NOMO-1 (cell line): ENCODE measurements at regions not wholly inside any gene's neighbourhood (a gene's known extent, or its start where the extent isn't known, plus 50 kb on each side); places are given as distances from the start of the nearest gene placed in this dataset.

Experiments used
- DNase-seq, 2 experiments: peaks; one replicate each; lab custom pipeline; 2025; ENCODE audit not compliant: unreplicated experiment in 2 of 2; lab: John Stamatoyannopoulos, UW

GRCh38 chr6:147022041-147022440 is 182.2 kb upstream of the STXBP5 start:
- no peak for DNase-seq

GRCh38 chr6:147023148-147023547 is 181.1 kb upstream of the STXBP5 start:
- no peak for DNase-seq

GRCh38 chr6:147023581-147023980 is 180.6 kb upstream of the STXBP5 start:
- no peak for DNase-seq

- no peak for DNase-seq
These were observed 174.3 kb upstream of the STXBP5 start for GRCh38 chr6:147029923-147030322.

- no peak for DNase-seq
These were observed 170.9 kb upstream of the STXBP5 start for GRCh38 chr6:147033267-147033666.

GRCh38 chr6:147035886-147036285 is 168.3 kb upstream of the STXBP5 start:
- DNase-seq = no peak

GRCh38 chr6:147037881-147038280 is 166.3 kb upstream of the STXBP5 start:
- no peak for DNase-seq

GRCh38 chr6:147040121-147040910 is 163.9 kb upstream of the STXBP5 start:
- DNase-seq = no peak

GRCh38 chr6:147042679-147043078 is 161.5 kb upstream of the STXBP5 start:
- no peak for DNase-seq

GRCh38 chr6:147043994-147044477 is 160.2 kb upstream of the STXBP5 start:
- DNase-seq = no peak

- DNase-seq = peak in 1 of 2 experiments; percentile 10
These were observed 157.9 kb upstream of the STXBP5 start for GRCh38 chr6:147046141-147046877.

GRCh38 chr6:147048930-147049329 is 155.3 kb upstream of the STXBP5 start:
- no peak for DNase-seq

GRCh38 chr6:147053311-147053921 is 150.8 kb upstream of the STXBP5 start:
- no peak for DNase-seq

- DNase-seq = no peak
These were observed 150.1 kb upstream of the STXBP5 start for GRCh38 chr6:147054158-147054557.

GRCh38 chr6:147054871-147055270 is 149.3 kb upstream of the STXBP5 start:
- DNase-seq = no peak

- no peak for DNase-seq
These were observed 148.3 kb upstream of the STXBP5 start for GRCh38 chr6:147055821-147056392.

- DNase-seq = peak in 1 of 2 experiments; percentile 59
These were observed 147.0 kb upstream of the STXBP5 start for GRCh38 chr6:147057188-147057587.

- no peak for DNase-seq
These were observed 146.4 kb upstream of the STXBP5 start for GRCh38 chr6:147057705-147058342.

GRCh38 chr6:147058786-147059385 is 145.3 kb upstream of the STXBP5 start:
- no peak for DNase-seq

GRCh38 chr6:147060636-147061035 is 143.6 kb upstream of the STXBP5 start:
- DNase-seq = no peak
